Activated CD4-positive, alpha-beta memory T cell treated with anti-CD3 and anti-CD28 coated beads, Interleukin-2, amount 10 ng/mL, durations not matched to agents 7 days and 5 days (primary cell): ENCODE measurements at regions not wholly inside any gene's neighbourhood (a gene's known extent, or its start where the extent isn't known, plus 50 kb on each side); places are given as distances from the start of the nearest gene placed in this dataset.

Experiments used
- CTCF ChIA-PET: fragments of 350-600 bp; sonication (Branson Sonifier 250); formaldehyde crosslinking; loops from one replicate; lab custom pipeline; 2021; ENCODE audit warnings: antibody characterized with exemption, inconsistent platforms; lab: Charles Lee
- POLR2A ChIA-PET: fragments of 350-600 bp; sonication (Branson Sonifier 250); formaldehyde crosslinking; loops from one replicate; lab custom pipeline; 2021; ENCODE audit warnings: antibody characterized with exemption; lab: Charles Lee
- DNase-seq: peaks from one replicate; pipeline ENCODE4 v3.0.0-alpha.2; 2020
- H3K27ac Mint-ChIP-seq: one replicate; pipeline ENCODE4 v1.8.0; 2021; ENCODE audit warnings: mild to moderate bottlenecking, mixed read lengths
- H3K27me3 Mint-ChIP-seq: one replicate; pipeline ENCODE4 v1.8.0; 2021; ENCODE audit warnings: mixed read lengths
- H3K36me3 Mint-ChIP-seq: one replicate; pipeline ENCODE4 v1.8.0; 2021; ENCODE audit warnings: low read depth, mixed read lengths
- H3K4me1 Mint-ChIP-seq: one replicate; pipeline ENCODE4 v1.8.0; 2021; ENCODE audit warnings: mixed read lengths
- H3K4me3 Mint-ChIP-seq: one replicate; pipeline ENCODE4 v1.8.0; 2021; ENCODE audit warnings: mild to moderate bottlenecking, mixed read lengths
- H3K9me3 Mint-ChIP-seq: one replicate; pipeline ENCODE4 v1.8.0; 2021; ENCODE audit warnings: mixed read lengths

- H3K4me3 Mint-ChIP-seq = no peak overlapping the region
Measured at GRCh38 chr12:46433829-46434228, 61.3 kb upstream of the SLC38A2 start.

DNA sequence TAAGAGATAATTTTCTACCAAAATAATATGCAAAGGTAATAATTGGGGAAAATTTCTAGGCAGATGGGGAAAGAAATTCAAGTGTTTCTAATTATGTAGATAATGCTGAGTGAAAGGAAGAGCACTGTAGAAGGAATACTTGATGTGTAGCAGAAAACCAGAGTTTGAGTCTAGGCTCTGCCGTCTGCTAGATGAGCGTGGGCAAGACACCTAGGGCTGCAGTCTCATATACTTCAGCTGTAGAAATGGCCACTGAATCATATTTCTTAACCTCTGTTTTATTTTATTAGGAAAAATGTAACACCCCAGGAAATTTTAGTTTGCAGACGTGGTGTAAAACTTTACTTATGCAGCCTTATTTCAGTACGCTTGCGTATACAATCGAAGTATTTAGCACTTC is 59.8 kb upstream of the SLC38A2 start:
- ChIA-PET CTCF (no interaction called here), POLR2A (interaction anchor here (0.6 kb wide), 2 partner anchors 28 to 929 kb away, joined by 3 read pairs; no protein-coding TSS in a partner anchor)
- H3K27ac Mint-ChIP-seq = no peak overlapping the region
- no peak for DNase-seq
- no peak overlapping the region for H3K4me3 Mint-ChIP-seq
- no peaks in the 10 kb centered on the region for H3K9me3 Mint-ChIP-seq
- peaks cover 5% of the 10 kb centered on the region for H3K36me3 Mint-ChIP-seq
- H3K4me1 Mint-ChIP-seq = peaks cover 20% of the 10 kb centered on the region
- peaks cover 3% of the 10 kb centered on the region for H3K27me3 Mint-ChIP-seq

More at GRCh38 chr12:46433829-46434228, 61.3 kb upstream of the SLC38A2 start:
- H3K9me3 Mint-ChIP-seq = no peaks in the 10 kb centered on the region
- ChIA-PET CTCF (no interaction called here), POLR2A (no interaction called here)
- H3K27ac Mint-ChIP-seq = no peak overlapping the region
- peaks cover 20% of the 10 kb centered on the region for H3K4me1 Mint-ChIP-seq
- peaks cover 3% of the 10 kb centered on the region for H3K27me3 Mint-ChIP-seq
- DNase-seq = no peak
- H3K36me3 Mint-ChIP-seq = peaks cover 5% of the 10 kb centered on the region

DNA sequence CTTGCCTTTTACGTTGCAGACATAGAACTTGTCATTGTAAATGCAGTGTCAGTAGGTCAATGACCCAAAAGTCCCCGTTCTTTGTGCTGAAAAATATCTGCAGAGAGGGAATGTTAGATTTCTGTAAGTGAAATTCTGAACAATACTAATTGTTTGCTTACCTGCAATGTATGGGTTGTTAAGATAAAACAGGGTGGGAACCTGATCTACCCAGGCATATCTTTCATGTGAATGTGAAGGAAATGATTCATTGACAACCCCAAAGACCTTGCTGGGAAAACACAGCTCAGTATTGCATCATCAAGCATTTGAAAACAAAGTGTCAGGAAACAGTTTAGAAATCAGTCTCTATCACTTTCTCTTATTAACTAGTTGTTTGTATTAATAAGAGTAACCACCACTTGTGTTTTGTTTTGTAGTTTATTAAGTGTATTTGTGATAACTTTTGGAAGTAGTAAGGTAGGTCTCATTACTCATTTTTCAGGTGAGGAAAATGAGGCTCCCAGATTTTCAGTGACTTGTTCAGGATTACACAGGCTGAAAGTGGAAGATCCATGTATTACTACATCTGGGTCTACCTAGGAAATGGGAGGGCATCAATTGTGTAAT is 57.9 kb upstream of the SLC38A2 start:
- POLR2A ChIA-PET = interaction anchor here (1.8 kb wide), 1 partner anchor 47 kb away, joined by 7 read pairs; no protein-coding TSS in a partner anchor

More for the DNA sequence above, 57.9 kb upstream of the SLC38A2 start:
- Mint-ChIP-seq H3K27ac (peak overlapping the region; percentile 62), H3K4me3 (peak overlapping the region; percentile 20), H3K27me3 (no peaks in the 10 kb centered on the region), H3K9me3 (no peaks in the 10 kb centered on the region), H3K36me3 (peaks cover 5% of the 10 kb centered on the region), H3K4me1 (peaks cover 20% of the 10 kb centered on the region)
- no peak for DNase-seq
- CTCF ChIA-PET = interaction anchor here (1.0 kb wide), 2 partner anchors 93 to 306 kb away, joined by 3 to 6 read pairs; no protein-coding TSS in a partner anchor
